Caco-2 (cell line): ENCODE measurements at regions not wholly inside any gene's neighbourhood (a gene's known extent, or its start where the extent isn't known, plus 50 kb on each side); places are given as distances from the start of the nearest gene placed in this dataset.

Experiments
- BruUV-seq: library from RNA; stranded (reverse); fragments of 400-500 nt; replicated peaks from 2 replicates; lab custom pipeline; 2021; lab: Mats Ljungman, UMichigan
- CTCF ChIA-PET: fragments of 300-600 bp; sonication (Branson Sonifier 250); formaldehyde crosslinking; loops from one replicate; lab custom pipeline; 2022; ENCODE audit warnings: antibody characterized with exemption; lab: Charles Lee
- POLR2A ChIA-PET: fragments of 300-600 bp; sonication (Branson Sonifier 250); formaldehyde crosslinking; loops from one replicate; lab custom pipeline; 2022; ENCODE audit warnings: antibody characterized with exemption; lab: Charles Lee
- DNase-seq, 2 experiments: peaks; one replicate each; pipeline versions ENCODE4 v3.0.0 to v3.0.0-alpha.2; 2020 to 2022
- H3K27me3 ChIP-seq: replicated peaks from 2 replicates; pipeline ENCODE4 v1.6.0; 2011; ENCODE audit warnings: low read length; ENCODE audit not compliant: control insufficient read depth, insufficient read depth
- H3K36me3 ChIP-seq: 2 replicates; pipeline ENCODE4 v1.5.1; 2011; ENCODE audit warnings: low read length; ENCODE audit not compliant: control insufficient read depth, insufficient read depth
- H3K4me1 ChIP-seq: fragments of 250-450 bp; sonication (Bioruptor Pico); 2 replicates; pipeline ENCODE4 v1.5.1; 2020; ENCODE audit warnings: mild to moderate bottlenecking
- H3K4me3 ChIP-seq: 2 replicates; pipeline ENCODE4 v1.5.1; 2011; ENCODE audit warnings: low read depth, mild to moderate bottlenecking, control low read depth, low read length
- H3K9me3 ChIP-seq: fragments of 250-450 bp; sonication (Bioruptor Pico); 2 replicates; pipeline ENCODE4 v1.5.1; 2020; ENCODE audit warnings: mild to moderate bottlenecking, moderate library complexity
- H3K27ac Mint-ChIP-seq: one replicate; pipeline ENCODE4 v1.8.0; 2022; ENCODE audit warnings: mixed read lengths; ENCODE audit not compliant: unreplicated experiment
- H3K27me3 Mint-ChIP-seq: one replicate; pipeline ENCODE4 v1.8.0; 2022; ENCODE audit warnings: mixed read lengths; ENCODE audit not compliant: insufficient read depth, unreplicated experiment
- H3K36me3 Mint-ChIP-seq: one replicate; pipeline ENCODE4 v1.8.0; 2022; ENCODE audit warnings: mild to moderate bottlenecking, mixed read lengths; ENCODE audit not compliant: insufficient read depth, unreplicated experiment
- H3K4me1 Mint-ChIP-seq: one replicate; pipeline ENCODE4 v1.8.0; 2022; ENCODE audit warnings: low read depth, mixed read lengths; ENCODE audit not compliant: unreplicated experiment
- H3K4me3 Mint-ChIP-seq: one replicate; pipeline ENCODE4 v1.8.0; 2022; ENCODE audit warnings: mild to moderate bottlenecking, moderate library complexity, mixed read lengths; ENCODE audit not compliant: unreplicated experiment
- H3K9me3 Mint-ChIP-seq: one replicate; pipeline ENCODE4 v1.8.0; 2022; ENCODE audit warnings: mixed read lengths; ENCODE audit not compliant: unreplicated experiment
- CTCF ChIP-seq, 2 experiments: fragments of 200-600 bp in 1 of 2; IDR thresholded peaks; 1 replicate in 1 of 2; 2 replicates in 1 of 2; pipeline versions ENCODE4 v1.5.1 to v1.8.0; 2011 to 2022; ENCODE audit warnings: antibody characterized with exemption in 1 of 2, control low read depth in 1 of 2, inconsistent platforms in 1 of 2, low read depth in 1 of 2, low read length in 1 of 2, mild to moderate bottlenecking in 1 of 2, moderate library complexity in 1 of 2; ENCODE audit not compliant: insufficient read depth in 1 of 2, severe bottlenecking in 1 of 2, unreplicated experiment in 1 of 2
- intact Hi-C: fragments of 100-400 bp; cut with micrococcal nuclease; formaldehyde crosslinking; loops from one replicate; pipeline ENCODE4 v1.10.0; 2022; ENCODE audit not compliant: unreplicated experiment

GRCh38 chr12:24080465-24080864 is 131.0 kb upstream of the SOX5 start:
- Mint-ChIP-seq H3K36me3 (no peaks in the 10 kb centered on the region), H3K4me1 (peaks cover 58% of the 10 kb centered on the region), H3K9me3 (no peaks in the 10 kb centered on the region), H3K27ac (no peak overlapping the region), H3K27me3 (no peaks in the 10 kb centered on the region), H3K4me3 (no peak overlapping the region)
- peak in 1 of 2 experiments; percentile 42 for DNase-seq
- H3K36me3 ChIP-seq: no peaks in the 10 kb centered on the region
- no peaks in the 10 kb centered on the region for H3K27me3 ChIP-seq
- no peak overlapping the region for H3K4me3 ChIP-seq
- CTCF ChIA-PET: no interaction called here
- no peaks in the 10 kb centered on the region for H3K9me3 ChIP-seq
- intact Hi-C loops: no loop called here
- POLR2A ChIA-PET: no interaction called here
- TF ChIP-seq CTCF (IDR thresholded peaks at IDR 0.05; ENCODE audit: insufficient read depth in 1 of 2, low read depth in 1 of 2, low read length in 1 of 2, severe bottlenecking in 1 of 2, unreplicated experiment in 1 of 2): no peak
- H3K4me1 ChIP-seq: peaks cover 60% of the 10 kb centered on the region
- no TSS peak for BruUV-seq

- no peaks in the 10 kb centered on the region for H3K9me3 ChIP-seq
- POLR2A ChIA-PET: no interaction called here
- no peaks in the 10 kb centered on the region for H3K9me3 Mint-ChIP-seq
- no peak overlapping the region for H3K4me3 ChIP-seq
- DNase-seq: no peak
- CTCF ChIA-PET: no interaction called here
- peaks cover 60% of the 10 kb centered on the region for H3K4me1 ChIP-seq
- no peak overlapping the region for H3K4me3 Mint-ChIP-seq
- no peaks in the 10 kb centered on the region for H3K36me3 ChIP-seq
- no peaks in the 10 kb centered on the region for H3K36me3 Mint-ChIP-seq
- intact Hi-C loops: no loop called here
- BruUV-seq: no TSS peak
- no peak for TF ChIP-seq CTCF (IDR thresholded peaks at IDR 0.05; ENCODE audit: insufficient read depth in 1 of 2, low read depth in 1 of 2, low read length in 1 of 2, severe bottlenecking in 1 of 2, unreplicated experiment in 1 of 2)
- H3K4me1 Mint-ChIP-seq: peaks cover 56% of the 10 kb centered on the region
- H3K27ac Mint-ChIP-seq: peak overlapping the region; percentile 40
- no peaks in the 10 kb centered on the region for H3K27me3 ChIP-seq
- H3K27me3 Mint-ChIP-seq: no peaks in the 10 kb centered on the region
Observed at GRCh38 chr12:24079083-24079482, 129.6 kb upstream of the SOX5 start.

GRCh38 chr12:24078318-24078765 is 128.9 kb upstream of the SOX5 start:
- Mint-ChIP-seq H3K27me3 (no peaks in the 10 kb centered on the region), H3K36me3 (no peaks in the 10 kb centered on the region), H3K27ac (peak overlapping the region; percentile 18), H3K4me1 (peaks cover 50% of the 10 kb centered on the region), H3K4me3 (peak overlapping the region; percentile 53), H3K9me3 (no peaks in the 10 kb centered on the region)
- ChIA-PET POLR2A (no interaction called here), CTCF (interaction anchor here (1.2 kb wide), 1 partner anchor 9 kb away, joined by 8 read pairs; no protein-coding TSS in a partner anchor)
- TF ChIP-seq CTCF (IDR thresholded peaks at IDR 0.05; ENCODE audit: insufficient read depth in 1 of 2, low read depth in 1 of 2, low read length in 1 of 2, severe bottlenecking in 1 of 2, unreplicated experiment in 1 of 2): no peak
- no TSS peak for BruUV-seq
- intact Hi-C loops: loop anchor here (1.0 kb wide), 4 partner anchors 8 to 178 kb away; no protein-coding TSS in a partner anchor
- DNase-seq: peak; percentile 86 to 88
- H3K9me3 ChIP-seq: no peaks in the 10 kb centered on the region
- no peak overlapping the region for H3K4me3 ChIP-seq
- no peaks in the 10 kb centered on the region for H3K36me3 ChIP-seq
- peaks cover 55% of the 10 kb centered on the region for H3K4me1 ChIP-seq
- H3K27me3 ChIP-seq: no peaks in the 10 kb centered on the region
